IMR-90 (cell line): ENCODE measurements at regions not wholly inside any gene's neighbourhood (a gene's known extent, or its start where the extent isn't known, plus 50 kb on each side); places are given as distances from the start of the nearest gene placed in this dataset.

Experiments
- ATAC-seq: fragments of 200-7000 bp; cut with Tn5 transposase; 2 replicates; pipeline ENCODE4 v1.9.1; 2020; ENCODE audit warnings: low read depth, mild to moderate bottlenecking, moderate library complexity
- BruUV-seq: library from RNA; stranded (reverse); fragments of 400-500 nt; replicated peaks from 2 replicates; lab custom pipeline; 2021; lab: Mats Ljungman, UMichigan
- CTCF ChIA-PET: fragments of 300-600 bp; formaldehyde crosslinking; extraction: SDS; loops from one replicate; lab custom pipeline; 2021; ENCODE audit warnings: antibody characterized with exemption; lab: Yijun Ruan, JAX
- POLR2A ChIA-PET: fragments of 300-600 bp; sonication (Branson Sonifier 250); formaldehyde crosslinking; loops from one replicate; lab custom pipeline; 2022; ENCODE audit warnings: antibody characterized with exemption; ENCODE audit not compliant: unreplicated experiment; lab: Charles Lee
- DNase-seq: peaks from one replicate; pipeline ENCODE4 v3.0.0; 2013
- H2AFZ ChIP-seq: replicated peaks from 2 replicates; pipeline ENCODE3; 2013; ENCODE audit warnings: low read length, mild to moderate bottlenecking; ENCODE audit not compliant: poor library complexity
- H2AK5ac ChIP-seq: 2 replicates; pipeline ENCODE4 v1.6.1; 2013; ENCODE audit warnings: low read depth, low read length, inconsistent platforms
- H2AK9ac ChIP-seq: replicated peaks from 2 replicates; pipeline ENCODE3; 2013; ENCODE audit warnings: mild to moderate bottlenecking, low read depth, low read length, moderate library complexity; ENCODE audit not compliant: poor library complexity
- H2BK120ac ChIP-seq: 2 replicates; pipeline ENCODE4 v1.6.1; 2013; ENCODE audit warnings: low read depth, low read length, inconsistent platforms
- H2BK15ac ChIP-seq: 3 replicates; pipeline ENCODE4 v1.6.1; 2013; ENCODE audit warnings: low read depth, low read length, inconsistent platforms
- H2BK20ac ChIP-seq: 2 replicates; pipeline ENCODE4 v1.6.1; 2013; ENCODE audit warnings: low read depth, mild to moderate bottlenecking, inconsistent platforms, low read length, moderate library complexity
- H2BK5ac ChIP-seq: 2 replicates; pipeline ENCODE4 v1.6.1; 2013; ENCODE audit warnings: mild to moderate bottlenecking, low read depth, low read length, inconsistent platforms; ENCODE audit not compliant: poor library complexity, severe bottlenecking
- H3K14ac ChIP-seq: replicated peaks from 2 replicates; pipeline ENCODE4 v1.6.1; 2013; ENCODE audit warnings: low read depth, low read length, inconsistent platforms
- H3K18ac ChIP-seq: 2 replicates; pipeline ENCODE4 v1.6.1; 2013; ENCODE audit warnings: low read depth, low read length, control low read depth
- H3K23ac ChIP-seq: 2 replicates; pipeline ENCODE4 v1.6.1; 2013; ENCODE audit warnings: low read depth, low read length, inconsistent platforms
- H3K27ac ChIP-seq: 2 replicates; pipeline ENCODE4 v1.5.1; 2013; ENCODE audit warnings: mild to moderate bottlenecking, control low read depth, low read length; ENCODE audit not compliant: insufficient read depth
- H3K27me3 ChIP-seq: 2 replicates; pipeline ENCODE4 v1.6.1; 2013; ENCODE audit warnings: low read length; ENCODE audit not compliant: control insufficient read depth, insufficient read depth
- H3K36me3 ChIP-seq: 2 replicates; pipeline ENCODE4 v1.6.1; 2013; ENCODE audit warnings: low read length, mixed read lengths; ENCODE audit not compliant: control insufficient read depth, insufficient read depth
- H3K4ac ChIP-seq: 2 replicates; pipeline ENCODE4 v1.6.1; 2013; ENCODE audit warnings: low read depth, low read length, inconsistent platforms
- H3K4me1 ChIP-seq: 2 replicates; pipeline ENCODE4 v1.6.1; 2013; ENCODE audit warnings: low read length, mixed read lengths; ENCODE audit not compliant: control insufficient read depth, insufficient read depth
- H3K4me2 ChIP-seq: 2 replicates; pipeline ENCODE4 v1.6.1; 2013; ENCODE audit warnings: low read depth, mild to moderate bottlenecking, control low read depth, low read length, moderate library complexity
- H3K4me3 ChIP-seq: 2 replicates; pipeline ENCODE4 v1.5.1; 2013; ENCODE audit warnings: low read depth, mild to moderate bottlenecking, control low read depth, low read length, moderate library complexity; ENCODE audit not compliant: insufficient read depth
- H3K56ac ChIP-seq: 2 replicates; pipeline ENCODE4 v1.6.1; 2013; ENCODE audit warnings: low read length, inconsistent platforms; ENCODE audit not compliant: insufficient read depth; ENCODE audit errors: extremely low read depth
- H3K79me1 ChIP-seq, 2 experiments: 2 replicates each; pipeline ENCODE4 v1.6.1; 2013; ENCODE audit warnings: low read length in 2 of 2, inconsistent platforms in 1 of 2, low read depth in 1 of 2
- H3K9ac ChIP-seq: 2 replicates; pipeline ENCODE4 v1.6.1; 2013; ENCODE audit warnings: low read depth, low read length, control low read depth
- H3K9me1 ChIP-seq: 2 replicates; pipeline ENCODE4 v1.6.1; 2013; ENCODE audit warnings: low read length, inconsistent platforms; ENCODE audit not compliant: insufficient read depth
- H3K9me3 ChIP-seq: 2 replicates; pipeline ENCODE4 v1.6.1; 2013; ENCODE audit warnings: low read length; ENCODE audit not compliant: control insufficient read depth, insufficient read depth
- H4K20me1 ChIP-seq: 2 replicates; pipeline ENCODE4 v1.6.1; 2013; ENCODE audit warnings: low read length, inconsistent platforms; ENCODE audit not compliant: insufficient read depth
- H4K5ac ChIP-seq: 2 replicates; pipeline ENCODE4 v1.6.1; 2013; ENCODE audit warnings: mild to moderate bottlenecking, low read depth, low read length, control low read depth
- H4K8ac ChIP-seq, 2 experiments: 2 replicates each; pipeline ENCODE4 v1.6.1; 2013; ENCODE audit warnings: low read depth in 2 of 2, low read length in 2 of 2, control low read depth in 1 of 2, inconsistent platforms in 1 of 2
- H4K91ac ChIP-seq: 2 replicates; pipeline ENCODE4 v1.6.1; 2013; ENCODE audit warnings: low read depth, low read length, inconsistent platforms; ENCODE audit not compliant: insufficient read depth
- BHLHE40 ChIP-seq: fragments of 150-350 bp; IDR thresholded peaks from 2 replicates; pipeline ENCODE4 v1.6.1; 2016; ENCODE audit warnings: mild to moderate bottlenecking, low read depth, low read length
- CEBPB ChIP-seq: IDR thresholded peaks from 2 replicates; pipeline ENCODE4 v1.6.1; 2012; ENCODE audit warnings: low read depth, low read length, improper control_type of control experiment
- CHD1 ChIP-seq: IDR thresholded peaks from 2 replicates; pipeline ENCODE4 v1.6.1; 2012; ENCODE audit warnings: low read depth, low read length, improper control_type of control experiment
- FOS ChIP-seq: fragments of 150-350 bp; IDR thresholded peaks from 2 replicates; pipeline ENCODE4 v1.6.1; 2016; ENCODE audit warnings: low read depth, low read length
- MAFK ChIP-seq: IDR thresholded peaks from 2 replicates; pipeline ENCODE4 v1.6.1; 2012; ENCODE audit warnings: low read depth, low read length, improper control_type of control experiment
- MAZ ChIP-seq: IDR thresholded peaks from 2 replicates; pipeline ENCODE4 v1.6.1; 2012; ENCODE audit warnings: low read depth, mild to moderate bottlenecking, low read length, improper control_type of control experiment, moderate library complexity, borderline replicate concordance
- MXI1 ChIP-seq: IDR thresholded peaks from 2 replicates; pipeline ENCODE4 v1.6.1; 2012; ENCODE audit warnings: low read depth, mild to moderate bottlenecking, low read length, moderate library complexity, borderline replicate concordance
- NFE2L2 ChIP-seq: fragments of 150-350 bp; IDR thresholded peaks from 2 replicates; pipeline ENCODE4 v1.6.1; 2016; ENCODE audit warnings: low read depth, mild to moderate bottlenecking, low read length
- POLR2A ChIP-seq: IDR thresholded peaks from 2 replicates; pipeline ENCODE4 v1.6.1; 2012; ENCODE audit warnings: mild to moderate bottlenecking, low read depth, low read length
- RAD21 ChIP-seq: IDR thresholded peaks from 2 replicates; pipeline ENCODE4 v1.6.1; 2012; ENCODE audit warnings: low read length, improper control_type of control experiment
- RCOR1 ChIP-seq: IDR thresholded peaks from 2 replicates; pipeline ENCODE4 v1.6.1; 2012; ENCODE audit warnings: mild to moderate bottlenecking, low read length, improper control_type of control experiment; ENCODE audit not compliant: insufficient replicate concordance
- RFX5 ChIP-seq: IDR thresholded peaks from 2 replicates; pipeline ENCODE4 v1.8.0; 2012; ENCODE audit warnings: low read depth, mild to moderate bottlenecking, low read length, moderate library complexity
- SMC3 ChIP-seq: fragments of 150-350 bp; IDR thresholded peaks from 2 replicates; pipeline ENCODE4 v1.6.1; 2016; ENCODE audit warnings: low read depth, mild to moderate bottlenecking, antibody characterized with exemption, low read length, moderate library complexity
- USF2 ChIP-seq: fragments of 150-350 bp; IDR thresholded peaks from 2 replicates; pipeline ENCODE4 v1.6.1; 2017; ENCODE audit warnings: mild to moderate bottlenecking, antibody characterized with exemption, low read length, low read depth
- WGBS, 2 experiments: methylation state at CpG; one replicate each; pipeline versions ENCODE4 v1.1.5 to v1.1.7; 2013; ENCODE audit warnings: missing lambda C conversion rate in 2 of 2; ENCODE audit not compliant: insufficient read length in 1 of 2; ENCODE audit errors: extremely low coverage in 2 of 2; 5-methylcytosine and 5-hydroxymethylcytosine counted together
- dilution Hi-C: fragments of 300-500 bp; cut with HindIII; formaldehyde crosslinking; loops from one replicate; pipeline ENCODE4 v1.14.3; 2018; ENCODE audit warnings: low sequenced_read_pairs; ENCODE audit not compliant: unreplicated experiment
- in situ Hi-C: fragments of 300-500 bp; cut with MboI; formaldehyde crosslinking; loops from 3 replicates; pipeline ENCODE4 v1.14.3; 2019; ENCODE audit warnings: low sequenced_read_pairs, inconsistent platforms, mixed read lengths
- intact Hi-C: fragments of 100-400 bp; cut with micrococcal nuclease; formaldehyde crosslinking; loops from 2 replicates; pipeline ENCODE4 v1.10.0; 2022
- TF ChIP-seq, protein P1 (sequence below): conservative IDR thresholded peaks from 2 replicates; pipeline ENCODE4 v1.5.1; 2012; ENCODE audit warnings: mild to moderate bottlenecking, low read depth, low read length, improper control_type of control experiment
- TF ChIP-seq, protein P2 (sequence below): fragments of 150-350 bp; IDR thresholded peaks from 2 replicates; pipeline ENCODE4 v1.6.1; 2016; ENCODE audit warnings: low read depth, mild to moderate bottlenecking, low read length, moderate library complexity, borderline replicate concordance

DNA sequence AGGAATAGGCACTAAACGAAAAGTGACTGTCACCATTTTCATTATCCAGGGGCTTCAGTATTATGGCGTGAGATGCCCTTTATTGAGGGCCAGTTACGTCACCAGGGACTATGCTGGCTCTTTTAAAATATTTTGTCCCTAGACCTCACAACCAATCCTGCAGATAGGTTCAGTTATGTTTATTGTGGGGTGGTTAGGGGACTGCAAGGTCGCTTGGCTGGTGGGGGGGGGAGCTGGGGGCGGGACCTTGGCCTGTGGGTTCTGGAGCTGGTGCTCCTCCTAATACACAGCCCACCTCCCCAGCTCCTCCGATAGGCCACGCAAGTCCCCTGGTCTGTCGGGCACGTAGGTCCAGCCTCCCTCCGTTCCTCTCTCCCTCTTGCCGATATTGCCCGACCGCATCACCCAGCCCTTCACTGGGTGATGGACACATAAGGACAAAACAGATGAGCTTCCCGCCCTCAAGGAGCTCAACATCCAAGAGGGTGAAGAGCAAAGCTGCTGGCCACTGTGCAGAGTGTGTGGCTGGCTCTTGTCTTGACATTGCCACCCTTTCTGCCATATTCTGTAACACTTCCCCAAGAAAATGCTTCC lies 271.8 kb downstream of the MATN1 start:
- H2AFZ ChIP-seq = no peak overlapping the region
- H3K79me1 ChIP-seq = no peaks in the 10 kb centered on the region
- H4K20me1 ChIP-seq = no peaks in the 10 kb centered on the region
- no peaks in the 10 kb centered on the region for H3K27me3 ChIP-seq
- H3K18ac ChIP-seq = no peak overlapping the region
- DNase-seq (no peak), ATAC-seq (no peak)
- H3K4me1 ChIP-seq = no peaks in the 10 kb centered on the region
- H2BK120ac ChIP-seq = no peak overlapping the region
- dilution Hi-C loops (no loop called here), intact Hi-C loops (no loop called here), in situ Hi-C loops (no loop called here)
- no peak overlapping the region for H3K14ac ChIP-seq
- no peak overlapping the region for H3K9ac ChIP-seq
- no peak overlapping the region for H4K5ac ChIP-seq
- CTCF ChIA-PET = no interaction called here
- TF ChIP-seq RCOR1 = no peak
- no peak for TF ChIP-seq POLR2A
- no peak for TF ChIP-seq NFE2L2
- no peak for TF ChIP-seq CEBPB
- TF ChIP-seq, protein P1, sequence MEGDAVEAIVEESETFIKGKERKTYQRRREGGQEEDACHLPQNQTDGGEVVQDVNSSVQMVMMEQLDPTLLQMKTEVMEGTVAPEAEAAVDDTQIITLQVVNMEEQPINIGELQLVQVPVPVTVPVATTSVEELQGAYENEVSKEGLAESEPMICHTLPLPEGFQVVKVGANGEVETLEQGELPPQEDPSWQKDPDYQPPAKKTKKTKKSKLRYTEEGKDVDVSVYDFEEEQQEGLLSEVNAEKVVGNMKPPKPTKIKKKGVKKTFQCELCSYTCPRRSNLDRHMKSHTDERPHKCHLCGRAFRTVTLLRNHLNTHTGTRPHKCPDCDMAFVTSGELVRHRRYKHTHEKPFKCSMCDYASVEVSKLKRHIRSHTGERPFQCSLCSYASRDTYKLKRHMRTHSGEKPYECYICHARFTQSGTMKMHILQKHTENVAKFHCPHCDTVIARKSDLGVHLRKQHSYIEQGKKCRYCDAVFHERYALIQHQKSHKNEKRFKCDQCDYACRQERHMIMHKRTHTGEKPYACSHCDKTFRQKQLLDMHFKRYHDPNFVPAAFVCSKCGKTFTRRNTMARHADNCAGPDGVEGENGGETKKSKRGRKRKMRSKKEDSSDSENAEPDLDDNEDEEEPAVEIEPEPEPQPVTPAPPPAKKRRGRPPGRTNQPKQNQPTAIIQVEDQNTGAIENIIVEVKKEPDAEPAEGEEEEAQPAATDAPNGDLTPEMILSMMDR = no peak
- TF ChIP-seq SMC3 = no peak
- TF ChIP-seq RFX5 = no peak
- no peak for TF ChIP-seq MXI1
- TF ChIP-seq FOS = no peak
- TF ChIP-seq BHLHE40 = no peak
- TF ChIP-seq USF2 = no peak
- TF ChIP-seq CHD1 = no peak
- no peak for TF ChIP-seq MAFK
- TF ChIP-seq, protein P2, sequence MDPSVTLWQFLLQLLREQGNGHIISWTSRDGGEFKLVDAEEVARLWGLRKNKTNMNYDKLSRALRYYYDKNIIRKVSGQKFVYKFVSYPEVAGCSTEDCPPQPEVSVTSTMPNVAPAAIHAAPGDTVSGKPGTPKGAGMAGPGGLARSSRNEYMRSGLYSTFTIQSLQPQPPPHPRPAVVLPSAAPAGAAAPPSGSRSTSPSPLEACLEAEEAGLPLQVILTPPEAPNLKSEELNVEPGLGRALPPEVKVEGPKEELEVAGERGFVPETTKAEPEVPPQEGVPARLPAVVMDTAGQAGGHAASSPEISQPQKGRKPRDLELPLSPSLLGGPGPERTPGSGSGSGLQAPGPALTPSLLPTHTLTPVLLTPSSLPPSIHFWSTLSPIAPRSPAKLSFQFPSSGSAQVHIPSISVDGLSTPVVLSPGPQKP = no peak
- no peak for TF ChIP-seq RAD21
- TF ChIP-seq MAZ = no peak
- POLR2A ChIA-PET = no interaction called here
- no peak overlapping the region for H3K56ac ChIP-seq
- no peak overlapping the region for H2AK5ac ChIP-seq
- H3K23ac ChIP-seq = no peak overlapping the region
- WGBS, 2 experiments = 60% methylated on average over 2 of the region's 14 CpGs; no CpG with 5 or more reads in 1 of the 2 experiments
- H3K9me1 ChIP-seq = no peaks in the 10 kb centered on the region
- no peak overlapping the region for H2BK20ac ChIP-seq
- no peak overlapping the region for H2BK5ac ChIP-seq
- no peak overlapping the region for H4K91ac ChIP-seq
- H2BK15ac ChIP-seq = no peak overlapping the region
- H3K36me3 ChIP-seq = no peaks in the 10 kb centered on the region
- no peak overlapping the region for H2AK9ac ChIP-seq
- H3K9me3 ChIP-seq = peaks cover 8% of the 10 kb centered on the region
- H3K4ac ChIP-seq = no peak overlapping the region
- H3K4me3 ChIP-seq = no peak overlapping the region
- no peak overlapping the region for H3K4me2 ChIP-seq
- no TSS peak for BruUV-seq
- no peak overlapping the region for H3K27ac ChIP-seq
- H4K8ac ChIP-seq = no peak overlapping the region
